ENCODE measurements at regions not wholly inside any gene's neighbourhood (a gene's known extent, or its start where the extent isn't known, plus 50 kb on each side); places are given as distances from the start of the nearest gene placed in this dataset.

DNA sequence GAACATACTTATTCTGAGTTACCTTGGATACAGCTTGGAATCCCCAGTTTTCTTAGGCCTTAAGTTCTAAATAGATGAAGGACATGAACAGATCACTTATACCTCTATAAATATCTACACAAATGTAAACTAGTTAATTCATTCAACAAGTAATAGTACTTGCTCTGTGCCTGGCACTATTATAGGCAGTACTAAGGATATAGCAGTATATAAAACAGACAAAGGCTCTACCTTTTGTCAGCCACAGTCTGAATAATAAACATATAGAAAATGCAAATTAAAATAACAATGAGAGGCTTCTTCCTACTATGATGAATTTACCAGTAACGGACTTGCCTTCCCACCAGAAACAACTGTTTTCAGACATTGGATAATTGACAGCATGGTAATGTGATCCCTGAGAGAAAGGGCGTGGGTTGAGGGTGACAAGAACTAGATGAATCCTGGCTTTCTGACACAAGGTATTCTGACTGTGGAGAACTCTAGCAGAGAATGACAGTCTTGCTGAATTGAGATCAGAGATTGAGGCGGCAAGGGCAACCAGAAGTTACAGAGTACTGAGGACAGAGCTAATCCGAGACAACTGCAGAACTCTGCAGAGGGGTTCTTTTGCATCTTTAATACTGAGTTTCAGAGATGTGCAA lies 170.5 kb downstream of the TANC2 start:
- TF ChIP-seq CREB1 (IDR thresholded peaks at IDR 0.05; ENCODE audit: low read depth), result no peak
- TF ChIP-seq ZBTB7A (IDR thresholded peaks at IDR 0.05; ENCODE audit: low read depth), result no peak
- no peak for TF ChIP-seq TAF1 (IDR thresholded peaks at IDR 0.05; ENCODE audit: low read depth)
- TF ChIP-seq, protein P1, sequence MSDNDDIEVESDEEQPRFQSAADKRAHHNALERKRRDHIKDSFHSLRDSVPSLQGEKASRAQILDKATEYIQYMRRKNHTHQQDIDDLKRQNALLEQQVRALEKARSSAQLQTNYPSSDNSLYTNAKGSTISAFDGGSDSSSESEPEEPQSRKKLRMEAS (IDR thresholded peaks at IDR 0.05), result no peak
- TF ChIP-seq, protein P2, sequence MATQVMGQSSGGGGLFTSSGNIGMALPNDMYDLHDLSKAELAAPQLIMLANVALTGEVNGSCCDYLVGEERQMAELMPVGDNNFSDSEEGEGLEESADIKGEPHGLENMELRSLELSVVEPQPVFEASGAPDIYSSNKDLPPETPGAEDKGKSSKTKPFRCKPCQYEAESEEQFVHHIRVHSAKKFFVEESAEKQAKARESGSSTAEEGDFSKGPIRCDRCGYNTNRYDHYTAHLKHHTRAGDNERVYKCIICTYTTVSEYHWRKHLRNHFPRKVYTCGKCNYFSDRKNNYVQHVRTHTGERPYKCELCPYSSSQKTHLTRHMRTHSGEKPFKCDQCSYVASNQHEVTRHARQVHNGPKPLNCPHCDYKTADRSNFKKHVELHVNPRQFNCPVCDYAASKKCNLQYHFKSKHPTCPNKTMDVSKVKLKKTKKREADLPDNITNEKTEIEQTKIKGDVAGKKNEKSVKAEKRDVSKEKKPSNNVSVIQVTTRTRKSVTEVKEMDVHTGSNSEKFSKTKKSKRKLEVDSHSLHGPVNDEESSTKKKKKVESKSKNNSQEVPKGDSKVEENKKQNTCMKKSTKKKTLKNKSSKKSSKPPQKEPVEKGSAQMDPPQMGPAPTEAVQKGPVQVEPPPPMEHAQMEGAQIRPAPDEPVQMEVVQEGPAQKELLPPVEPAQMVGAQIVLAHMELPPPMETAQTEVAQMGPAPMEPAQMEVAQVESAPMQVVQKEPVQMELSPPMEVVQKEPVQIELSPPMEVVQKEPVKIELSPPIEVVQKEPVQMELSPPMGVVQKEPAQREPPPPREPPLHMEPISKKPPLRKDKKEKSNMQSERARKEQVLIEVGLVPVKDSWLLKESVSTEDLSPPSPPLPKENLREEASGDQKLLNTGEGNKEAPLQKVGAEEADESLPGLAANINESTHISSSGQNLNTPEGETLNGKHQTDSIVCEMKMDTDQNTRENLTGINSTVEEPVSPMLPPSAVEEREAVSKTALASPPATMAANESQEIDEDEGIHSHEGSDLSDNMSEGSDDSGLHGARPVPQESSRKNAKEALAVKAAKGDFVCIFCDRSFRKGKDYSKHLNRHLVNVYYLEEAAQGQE (IDR thresholded peaks at IDR 0.05; ENCODE audit: low read depth), result no peak
- TF ChIP-seq EP300 (IDR thresholded peaks at IDR 0.05; ENCODE audit: borderline replicate concordance), result no peak
- no peak for TF ChIP-seq CEBPB (IDR thresholded peaks at IDR 0.05)
